ENCODE measurements at regions not wholly inside any gene's neighbourhood (a gene's known extent, or its start where the extent isn't known, plus 50 kb on each side); places are given as distances from the start of the nearest gene placed in this dataset.

- TF ChIP-seq POLR2A (IDR thresholded peaks at IDR 0.05) (no peak), CTCF (IDR thresholded peaks at IDR 0.05) (no peak)
Measured at GRCh38 chr9:109652112-109652511, 127.9 kb upstream of the PALM2AKAP2 start.
